NOMO-1 treated with DMSO at 0.1 percent for 48 hours (cell line): ENCODE measurements at regions not wholly inside any gene's neighbourhood (a gene's known extent, or its start where the extent isn't known, plus 50 kb on each side); places are given as distances from the start of the nearest gene placed in this dataset.

Experiments
- DNase-seq: peaks from one replicate; lab custom pipeline; 2025; ENCODE audit not compliant: unreplicated experiment; lab: John Stamatoyannopoulos, UW

GRCh38 chr7:25762511-25763462 lies 389.2 kb upstream of the NFE2L3 start:
- DNase-seq = no peak

GRCh38 chr7:25763463-25763860 lies 388.5 kb upstream of the NFE2L3 start:
- DNase-seq = no peak

- DNase-seq = no peak
Observed at GRCh38 chr7:25765110-25765655, 386.8 kb upstream of the NFE2L3 start.

- no peak for DNase-seq
Observed at GRCh38 chr7:25770235-25770634, 381.8 kb upstream of the NFE2L3 start.

- DNase-seq = no peak
Observed at GRCh38 chr7:25770670-25771069, 381.3 kb upstream of the NFE2L3 start.

GRCh38 chr7:25771491-25771890 lies 380.5 kb upstream of the NFE2L3 start:
- no peak for DNase-seq

- DNase-seq = no peak
Observed at GRCh38 chr7:25772802-25773201, 379.2 kb upstream of the NFE2L3 start.

GRCh38 chr7:25774675-25775074 lies 377.3 kb upstream of the NFE2L3 start:
- DNase-seq = no peak

GRCh38 chr7:25775570-25775969 lies 376.4 kb upstream of the NFE2L3 start:
- DNase-seq = peak; percentile 3

- DNase-seq = no peak
Observed at GRCh38 chr7:25775999-25776743, 375.8 kb upstream of the NFE2L3 start.

- no peak for DNase-seq
Observed at GRCh38 chr7:25776744-25777123, 375.3 kb upstream of the NFE2L3 start.

- DNase-seq = no peak
Observed at GRCh38 chr7:25777969-25778708, 373.9 kb upstream of the NFE2L3 start.

GRCh38 chr7:25779002-25779546 lies 372.9 kb upstream of the NFE2L3 start:
- no peak for DNase-seq

GRCh38 chr7:25780904-25781303 lies 371.1 kb upstream of the NFE2L3 start:
- DNase-seq = no peak

GRCh38 chr7:25781704-25782103 lies 370.3 kb upstream of the NFE2L3 start:
- no peak for DNase-seq

GRCh38 chr7:25786936-25787335 lies 365.1 kb upstream of the NFE2L3 start:
- DNase-seq = no peak

GRCh38 chr7:25787336-25787735 lies 364.7 kb upstream of the NFE2L3 start:
- DNase-seq = no peak

GRCh38 chr7:25788371-25788770 lies 363.6 kb upstream of the NFE2L3 start:
- no peak for DNase-seq

GRCh38 chr7:25788961-25789620 lies 362.9 kb upstream of the NFE2L3 start:
- DNase-seq = no peak
